Left renal pelvis (tissue), 4 donors: ENCODE measurements at regions not wholly inside any gene's neighbourhood (a gene's known extent, or its start where the extent isn't known, plus 50 kb on each side); places are given as distances from the start of the nearest gene placed in this dataset.

Experiments used
- DNase-seq, 4 donors: peaks; one replicate each; pipeline ENCODE4 v3.0.0-alpha.2; 2013; ENCODE audit warnings: low read depth in 4 of 4, low spot score in 3 of 4

- no peak for DNase-seq
Measured at GRCh38 chr2:120452945-120453634, 107.2 kb downstream of the INHBB start.

DNA sequence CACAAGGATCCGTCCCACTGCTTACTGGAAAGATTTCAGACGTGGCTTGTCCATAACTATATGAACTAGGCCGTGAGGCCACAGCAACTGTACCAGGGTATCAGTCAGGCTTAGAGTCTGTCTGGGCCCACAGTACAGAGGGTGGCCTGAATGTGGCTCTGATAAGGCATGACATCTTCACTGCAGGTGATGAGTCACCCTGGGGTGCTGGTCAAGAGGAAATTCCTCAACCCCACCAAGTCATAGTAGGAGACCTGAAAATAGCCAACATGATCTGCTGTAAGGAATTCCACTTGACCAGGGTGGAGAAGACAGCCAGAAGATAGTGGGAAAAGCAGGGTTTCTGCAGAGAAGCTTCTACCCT is 107.7 kb downstream of the INHBB start:
- no peak for DNase-seq

- DNase-seq: no peak
Measured at GRCh38 chr2:120454654-120455385, 108.9 kb downstream of the INHBB start.

DNA sequence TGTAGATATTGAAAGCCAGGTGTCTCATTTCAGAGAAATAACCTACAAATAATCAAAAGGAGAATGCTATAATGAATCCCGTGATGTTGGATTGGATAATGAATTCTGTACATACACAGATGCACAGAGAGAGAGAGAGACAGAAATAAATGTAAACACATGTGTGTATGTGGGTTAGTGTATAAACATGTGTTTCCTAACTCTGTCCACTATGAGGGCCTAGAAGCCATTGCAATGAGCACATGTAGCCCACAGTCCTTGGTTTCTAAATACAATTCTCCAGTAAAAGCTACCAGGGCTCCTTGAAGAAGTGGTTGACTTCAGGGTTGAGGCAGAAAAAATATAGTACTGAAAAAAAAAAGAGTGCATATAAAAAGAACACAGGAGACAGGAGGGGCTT is 109.5 kb downstream of the INHBB start:
- no peak for DNase-seq

DNA sequence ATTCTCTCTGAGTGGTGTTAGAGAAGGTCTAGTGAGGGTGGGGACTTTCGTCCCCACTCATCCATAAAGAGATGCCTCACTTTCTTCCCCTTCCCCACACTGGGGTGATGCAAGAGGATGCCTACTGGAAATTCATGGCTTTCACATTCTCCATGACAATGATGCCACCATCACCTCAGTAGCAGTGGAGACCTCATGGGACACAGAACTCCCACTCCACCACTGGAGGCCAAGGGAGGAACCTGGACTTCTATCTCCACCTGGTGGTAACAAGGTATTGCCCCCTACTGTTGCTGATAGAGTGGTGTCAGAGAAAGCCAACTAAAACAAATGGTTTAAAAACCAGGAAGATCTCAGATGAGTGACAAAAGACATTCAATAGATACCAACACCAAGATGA is 110.9 kb downstream of the INHBB start:
- no peak for DNase-seq

- DNase-seq: no peak
Measured at GRCh38 chr2:120460511-120460910, 114.6 kb downstream of the INHBB start.

GRCh38 chr2:120461092-120461491 is 115.2 kb downstream of the INHBB start:
- no peak for DNase-seq

GRCh38 chr2:120461546-120462537 is 115.9 kb downstream of the INHBB start:
- no peak for DNase-seq

- no peak for DNase-seq
Measured at GRCh38 chr2:120463527-120463926, 117.6 kb downstream of the INHBB start.

DNA sequence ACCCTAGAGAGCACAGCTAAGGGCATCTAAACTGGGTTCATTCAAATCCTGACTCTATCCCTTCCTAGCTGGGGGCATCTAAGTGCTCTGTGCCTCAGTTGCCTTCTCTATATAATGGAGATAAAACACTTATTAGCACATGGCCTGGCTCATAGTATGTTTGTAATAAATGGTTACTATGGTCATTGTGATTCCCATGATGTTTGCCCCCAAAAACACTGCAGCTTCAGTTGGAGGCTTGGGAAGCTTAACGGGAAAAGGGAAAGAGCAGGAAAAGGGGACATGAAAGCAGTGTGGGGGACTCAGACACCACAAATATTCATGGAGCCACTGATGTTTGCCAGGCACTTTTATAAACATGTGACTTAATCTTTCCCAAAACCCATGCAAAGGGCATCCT is 118.1 kb downstream of the INHBB start:
- DNase-seq: no peak

- DNase-seq: no peak
Measured at GRCh38 chr2:120464448-120464931, 118.6 kb downstream of the INHBB start.

- no peak for DNase-seq
Measured at GRCh38 chr2:120465012-120465700, 119.2 kb downstream of the INHBB start.

DNA sequence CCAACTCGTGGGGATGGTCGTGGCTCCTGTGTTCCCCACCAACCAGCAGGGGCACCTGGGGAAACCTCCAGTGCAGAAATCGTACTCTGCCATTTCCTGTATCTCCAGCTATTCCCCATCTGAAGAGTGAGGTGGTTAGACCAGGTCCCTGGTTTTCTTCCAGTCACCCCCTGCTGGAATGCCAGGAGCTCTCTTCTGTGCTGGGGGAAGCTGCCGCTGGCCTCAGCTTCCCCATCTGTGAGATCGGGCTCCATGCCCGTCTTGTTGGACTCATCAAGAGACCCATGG is 119.7 kb downstream of the INHBB start:
- DNase-seq: no peak

- DNase-seq: no peak
Measured at GRCh38 chr2:120465989-120466703, 120.2 kb downstream of the INHBB start.

GRCh38 chr2:120466704-120467054 is 120.7 kb downstream of the INHBB start:
- no peak for DNase-seq

DNA sequence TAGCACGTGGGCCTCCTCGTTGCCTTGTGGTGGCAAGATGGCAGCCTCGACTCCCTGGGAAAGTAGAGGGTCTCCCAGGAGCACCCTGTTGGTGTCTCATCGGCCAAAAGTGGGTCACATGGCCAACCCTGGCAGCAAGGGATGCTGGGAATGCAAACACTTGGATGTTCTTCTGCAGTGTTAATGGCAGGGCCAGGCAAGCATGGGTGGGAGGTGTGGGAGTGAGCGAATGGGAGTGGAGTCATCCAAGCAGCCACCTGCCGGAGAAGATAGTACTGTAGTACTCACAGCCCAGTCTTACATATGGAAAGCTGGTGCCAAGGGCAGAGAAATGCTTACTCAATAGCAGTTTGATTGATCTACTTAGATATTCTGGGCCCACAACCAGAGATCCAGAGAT is 122.2 kb downstream of the INHBB start:
- DNase-seq: no peak

DNA sequence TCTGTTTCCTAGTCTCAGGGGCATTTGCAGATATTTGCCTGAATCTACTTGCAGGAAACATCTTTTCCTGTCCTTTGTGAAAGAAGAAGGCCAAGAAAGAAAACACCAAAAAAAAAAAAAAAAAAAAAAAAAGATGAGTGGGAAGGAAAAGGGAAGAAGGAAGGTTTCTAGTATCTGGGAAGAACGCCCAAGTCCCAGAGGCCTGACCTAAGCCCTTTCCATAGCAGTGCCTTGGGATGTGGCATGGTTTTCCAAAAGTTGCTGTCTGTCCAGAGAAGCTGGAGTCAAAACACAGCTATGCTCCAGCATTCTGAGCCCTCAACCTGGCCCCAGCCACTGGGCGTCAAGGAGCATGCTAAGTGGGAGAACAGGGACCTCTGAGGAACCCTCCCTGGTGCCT is 123.5 kb downstream of the INHBB start:
- DNase-seq: no peak

GRCh38 chr2:120470041-120470965 is 124.4 kb downstream of the INHBB start:
- no peak for DNase-seq

- no peak for DNase-seq
Measured at GRCh38 chr2:120471166-120471565, 125.2 kb downstream of the INHBB start.
